Kidney tubule cell (primary cell): ENCODE measurements at regions not wholly inside any gene's neighbourhood (a gene's known extent, or its start where the extent isn't known, plus 50 kb on each side); places are given as distances from the start of the nearest gene placed in this dataset.

ENCODE experiments used
- DNase-seq: peaks from one replicate; pipeline ENCODE4 v3.0.0-alpha.2; 2018; ENCODE audit warnings: low spot score

DNA sequence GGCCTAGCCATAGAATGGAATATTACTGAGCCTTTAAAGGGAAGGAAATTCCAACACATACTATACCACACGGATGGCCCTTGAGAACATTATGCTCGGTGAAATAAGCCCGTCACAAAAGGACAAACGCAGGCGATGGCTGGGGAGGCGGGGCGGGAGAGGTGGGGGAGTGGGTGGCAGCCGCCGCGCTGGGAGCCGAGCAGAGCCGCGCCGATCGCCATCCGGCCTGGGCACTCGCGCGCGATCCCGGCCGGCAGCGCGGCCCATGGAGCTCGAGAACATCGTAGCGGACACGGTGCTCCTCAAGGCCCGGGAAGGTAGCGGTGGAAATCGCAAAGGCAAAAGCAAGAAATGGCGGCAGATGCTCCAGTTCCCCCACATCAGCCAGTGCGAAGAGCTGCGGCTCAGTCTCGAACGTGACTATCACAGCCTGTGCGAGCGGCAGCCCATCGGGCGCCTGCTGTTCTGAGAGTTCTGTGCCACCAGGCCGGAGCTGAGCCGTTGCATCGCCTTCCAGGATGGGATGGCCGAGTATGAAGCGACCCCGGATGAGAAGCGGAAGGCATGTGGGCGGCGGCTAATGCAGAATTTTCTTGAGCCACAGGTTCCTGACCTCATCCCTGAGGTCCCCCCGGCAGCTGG lies 140.1 kb downstream of the ZDHHC20 start:
- DNase-seq: no peak

DNA sequence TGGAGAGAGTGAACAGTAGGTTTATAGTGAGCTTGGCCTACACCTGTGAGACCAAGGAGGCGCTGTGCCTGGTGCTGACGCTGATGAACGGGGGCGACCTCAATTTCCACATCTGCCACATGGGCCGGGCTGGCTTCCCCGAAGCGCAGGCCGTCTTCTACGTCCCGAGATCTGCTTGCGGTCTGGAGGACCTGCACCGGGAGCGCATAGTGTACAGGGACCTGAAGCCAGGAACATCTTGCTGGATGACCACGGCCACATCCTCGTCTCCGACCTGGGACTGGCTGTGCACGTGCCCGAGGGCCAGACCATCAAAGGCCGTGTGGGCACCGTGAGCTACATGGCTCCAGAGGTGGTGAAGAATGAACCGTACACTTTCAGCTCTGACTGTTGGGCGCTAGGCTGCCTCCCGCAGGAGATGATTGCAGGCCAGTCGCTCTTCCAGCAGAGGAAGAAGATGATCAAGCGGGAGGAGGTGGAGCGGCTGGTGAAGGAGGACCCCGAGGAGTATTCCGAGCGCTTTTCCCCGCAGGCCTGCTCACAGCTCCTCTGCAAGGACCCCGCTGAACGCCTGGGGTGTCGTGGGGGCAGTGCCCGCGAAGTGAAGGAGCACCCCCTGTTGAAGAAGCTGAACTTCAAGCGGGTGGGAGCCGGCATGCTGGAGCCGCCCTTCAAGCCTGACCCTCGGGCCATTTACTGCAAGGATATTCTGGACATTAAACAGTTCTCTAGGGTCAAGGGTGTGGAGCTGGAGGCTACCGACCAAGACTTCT lies 139.0 kb downstream of the ZDHHC20 start:
- DNase-seq: no peak

DNA sequence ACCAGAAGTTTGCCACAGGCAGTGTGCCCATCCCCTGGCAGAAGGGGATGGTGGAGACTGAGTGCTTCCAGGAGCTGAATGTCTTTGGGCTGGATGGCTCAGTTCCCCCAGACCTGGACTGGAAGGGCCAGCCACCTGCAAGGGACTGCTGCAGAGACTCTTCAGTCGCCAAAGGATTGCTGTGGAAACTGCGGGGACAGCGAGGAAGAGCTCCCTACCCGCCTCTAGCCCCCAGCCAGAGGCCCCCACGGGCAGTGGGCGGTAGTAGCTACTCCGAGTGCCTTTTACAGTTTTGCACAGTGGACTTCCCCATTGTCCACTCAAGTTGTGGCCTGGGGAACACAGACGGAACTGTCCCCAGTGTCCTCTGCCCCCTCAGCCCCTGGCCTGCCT lies 138.5 kb downstream of the ZDHHC20 start:
- no peak for DNase-seq

DNA sequence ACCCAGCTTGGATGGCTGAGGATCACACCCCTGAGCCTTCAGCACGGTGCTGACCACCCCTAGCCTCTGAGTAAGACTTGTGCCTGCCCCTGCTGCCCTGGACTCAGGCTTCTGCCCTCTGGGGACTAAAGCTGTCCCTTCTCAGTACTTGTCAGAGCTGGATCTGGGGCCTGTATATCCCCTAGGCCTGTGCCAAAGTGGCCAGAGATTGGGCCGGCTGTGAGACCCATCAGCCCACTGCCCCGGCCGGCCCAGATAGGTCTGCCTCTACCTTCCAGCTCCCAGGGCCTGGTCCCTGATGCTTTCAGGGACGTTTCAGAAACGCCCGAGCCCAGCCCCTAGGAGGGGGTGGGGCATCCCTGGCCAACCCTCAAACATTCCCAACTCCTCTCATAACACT lies 137.8 kb downstream of the ZDHHC20 start:
- no peak for DNase-seq

DNA sequence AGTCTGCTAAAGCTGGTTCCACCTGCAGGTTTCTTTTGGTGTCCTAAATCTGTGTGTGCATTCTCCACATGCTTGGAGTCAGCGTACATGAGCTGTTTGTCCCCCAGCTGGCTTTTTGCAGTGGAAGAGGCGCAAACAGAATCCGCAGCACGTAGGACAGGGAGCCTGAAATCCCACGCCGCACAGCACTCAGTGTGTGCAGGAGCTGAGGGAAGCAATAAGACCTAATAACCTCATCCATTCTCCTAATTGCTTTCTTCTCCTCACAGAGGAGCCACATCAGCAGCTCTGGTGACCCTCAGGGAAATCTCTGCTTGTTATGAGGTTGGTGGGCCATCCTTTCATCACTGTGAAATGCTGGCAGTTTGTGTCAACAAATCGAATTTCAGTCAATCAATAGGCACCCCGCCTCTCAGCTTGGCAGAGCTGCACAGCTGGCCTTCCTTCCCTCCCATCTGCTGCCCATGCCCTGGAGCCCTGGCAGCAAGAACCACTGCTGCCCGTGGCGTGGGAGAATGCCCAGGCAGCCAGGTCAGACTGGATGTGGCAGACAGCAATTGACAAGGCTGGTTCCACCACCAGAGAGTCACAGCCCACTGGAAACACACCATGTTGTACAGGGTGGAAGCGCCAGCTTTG lies 136.7 kb downstream of the ZDHHC20 start:
- DNase-seq: no peak
